Suprapubic skin (tissue), 4 donors: ENCODE measurements at regions not wholly inside any gene's neighbourhood (a gene's known extent, or its start where the extent isn't known, plus 50 kb on each side); places are given as distances from the start of the nearest gene placed in this dataset.

Source experiments
- DNase-seq, 2 donors: peaks; one replicate each; pipeline ENCODE4 v3.0.0-alpha.2; 2019; ENCODE audit warnings: low spot score in 2 of 2
- H3K27ac ChIP-seq: fragments of 200-600 bp; sonication (generic); one replicate; pipeline ENCODE4 v1.5.1; 2019
- H3K27me3 ChIP-seq: fragments of 200-600 bp; sonication (generic); one replicate; pipeline ENCODE4 v1.5.1; 2019
- H3K36me3 ChIP-seq: fragments of 200-600 bp; sonication (generic); one replicate; pipeline ENCODE4 v1.5.1; 2019
- H3K4me1 ChIP-seq: fragments of 200-600 bp; sonication (generic); one replicate; pipeline ENCODE4 v1.5.1; 2019
- H3K4me3 ChIP-seq: fragments of 200-600 bp; sonication (generic); one replicate; pipeline ENCODE4 v1.5.1; 2019; ENCODE audit warnings: mild to moderate bottlenecking
- H3K9me3 ChIP-seq: fragments of 200-600 bp; sonication (generic); one replicate; pipeline ENCODE4 v1.5.1; 2019
- EP300 ChIP-seq: sonication (generic); formaldehyde crosslinking; IDR thresholded peaks from one replicate; pipeline ENCODE4 v1.6.1; 2017; ENCODE audit warnings: antibody characterized with exemption
- POLR2A ChIP-seq, 2 donors: fragments of 450-650 bp; IDR thresholded peaks; one replicate each; pipeline ENCODE4 v1.6.1; 2017; ENCODE audit warnings: antibody characterized with exemption in 2 of 2, mild to moderate bottlenecking in 2 of 2, moderate library complexity in 2 of 2
- POLR2AphosphoS5 ChIP-seq, 3 donors: sonication (generic); formaldehyde crosslinking; IDR thresholded peaks; one replicate each; pipeline ENCODE4 v1.6.1; 2017; ENCODE audit warnings: antibody characterized with exemption in 3 of 3
- WGBS: methylation state at CpG from one replicate; pipeline ENCODE4 v1.1.5; 2018; 5-methylcytosine and 5-hydroxymethylcytosine counted together
- TF ChIP-seq, protein P1 (sequence below), 2 donors: fragments of 200-600 bp in 1 of 2; fragments of 450-650 bp in 1 of 2; sonication (generic) in 1 of 2; IDR thresholded peaks; one replicate each; pipeline ENCODE4 v1.5.1; 2016 to 2019; ENCODE audit warnings: antibody characterized with exemption in 2 of 2, mild to moderate bottlenecking in 1 of 2, moderate library complexity in 1 of 2

GRCh38 chr3:20462226-20462625 is 276.2 kb upstream of the SGO1 start:
- 75% methylated on average over 1 of the region's 1 CpG for WGBS
- Histone ChIP-seq H3K4me1 (no peaks in the 10 kb centered on the region), H3K27me3 (no peaks in the 10 kb centered on the region), H3K9me3 (no peaks in the 10 kb centered on the region), H3K4me3 (no peak overlapping the region), H3K36me3 (no peaks in the 10 kb centered on the region), H3K27ac (no peak overlapping the region)
- TF ChIP-seq, protein P1, sequence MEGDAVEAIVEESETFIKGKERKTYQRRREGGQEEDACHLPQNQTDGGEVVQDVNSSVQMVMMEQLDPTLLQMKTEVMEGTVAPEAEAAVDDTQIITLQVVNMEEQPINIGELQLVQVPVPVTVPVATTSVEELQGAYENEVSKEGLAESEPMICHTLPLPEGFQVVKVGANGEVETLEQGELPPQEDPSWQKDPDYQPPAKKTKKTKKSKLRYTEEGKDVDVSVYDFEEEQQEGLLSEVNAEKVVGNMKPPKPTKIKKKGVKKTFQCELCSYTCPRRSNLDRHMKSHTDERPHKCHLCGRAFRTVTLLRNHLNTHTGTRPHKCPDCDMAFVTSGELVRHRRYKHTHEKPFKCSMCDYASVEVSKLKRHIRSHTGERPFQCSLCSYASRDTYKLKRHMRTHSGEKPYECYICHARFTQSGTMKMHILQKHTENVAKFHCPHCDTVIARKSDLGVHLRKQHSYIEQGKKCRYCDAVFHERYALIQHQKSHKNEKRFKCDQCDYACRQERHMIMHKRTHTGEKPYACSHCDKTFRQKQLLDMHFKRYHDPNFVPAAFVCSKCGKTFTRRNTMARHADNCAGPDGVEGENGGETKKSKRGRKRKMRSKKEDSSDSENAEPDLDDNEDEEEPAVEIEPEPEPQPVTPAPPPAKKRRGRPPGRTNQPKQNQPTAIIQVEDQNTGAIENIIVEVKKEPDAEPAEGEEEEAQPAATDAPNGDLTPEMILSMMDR (IDR thresholded peaks at IDR 0.05): no peak
- TF ChIP-seq EP300 (no peak), POLR2A (IDR thresholded peaks at IDR 0.05) (no peak)
- DNase-seq: no peak

DNA sequence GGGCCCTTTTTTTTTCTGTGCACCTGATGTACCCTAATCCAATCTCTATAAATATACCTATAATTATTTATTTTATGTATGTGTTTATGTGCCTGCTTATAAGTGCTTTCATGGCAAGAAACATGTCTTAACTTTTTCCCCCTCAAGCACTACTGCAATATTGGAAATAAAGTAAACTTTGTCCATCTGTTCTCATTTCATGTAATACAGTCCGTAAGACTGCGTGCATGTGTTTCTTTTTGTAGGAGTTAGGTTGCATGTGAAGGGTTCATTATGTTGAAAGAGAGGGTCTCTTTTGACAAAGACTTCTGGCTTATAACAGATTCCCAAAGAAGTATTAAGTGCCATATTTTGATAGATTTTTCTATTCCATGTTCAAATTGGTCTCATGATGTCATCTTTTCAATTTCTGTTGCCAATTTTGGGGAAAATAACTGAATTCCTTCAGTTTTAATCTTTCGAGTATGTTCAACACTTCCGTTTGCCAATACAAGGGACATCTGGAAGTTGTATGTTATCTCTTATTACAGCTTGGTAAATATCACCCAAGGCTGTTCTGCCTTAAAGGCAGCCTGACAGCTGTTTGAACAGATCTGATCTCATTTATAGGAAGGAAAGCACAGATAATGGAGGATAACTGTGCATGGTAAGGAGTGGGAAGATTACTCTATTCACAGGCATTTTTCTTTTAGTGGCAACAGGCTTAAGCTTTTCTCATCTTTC is 273.1 kb upstream of the SGO1 start:
- Histone ChIP-seq H3K27me3 (no peaks in the 10 kb centered on the region), H3K36me3 (no peaks in the 10 kb centered on the region), H3K9me3 (no peaks in the 10 kb centered on the region), H3K4me3 (no peak overlapping the region), H3K27ac (no peak overlapping the region), H3K4me1 (no peaks in the 10 kb centered on the region)
- WGBS: 51% methylated on average over 4 of the region's 4 CpGs
- DNase-seq: no peak
- no peak for TF ChIP-seq POLR2A (IDR thresholded peaks at IDR 0.05)
- no peak for TF ChIP-seq POLR2AphosphoS5 (IDR thresholded peaks at IDR 0.05)
- no peak for TF ChIP-seq EP300
- TF ChIP-seq, protein P1 (IDR thresholded peaks at IDR 0.05): no peak

DNA sequence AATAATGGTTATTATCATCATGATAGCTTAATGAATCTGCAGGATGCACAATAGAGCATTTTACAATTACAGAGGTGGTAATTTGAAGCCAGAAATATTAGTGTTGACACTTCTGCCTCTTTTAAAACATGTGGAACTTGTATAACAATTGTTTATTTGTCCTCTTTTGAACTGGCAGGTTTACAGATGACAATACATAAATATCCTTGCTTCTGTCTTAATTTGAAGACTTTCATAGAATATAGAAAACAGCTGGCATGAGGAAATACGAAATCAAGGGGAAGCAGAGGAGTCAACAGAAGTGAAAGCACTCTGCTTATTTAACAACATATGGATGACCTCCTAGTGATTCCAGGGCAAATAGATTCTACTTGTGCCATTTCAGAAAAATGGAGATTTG is 270.5 kb upstream of the SGO1 start:
- Histone ChIP-seq H3K4me1 (no peaks in the 10 kb centered on the region), H3K4me3 (no peak overlapping the region), H3K36me3 (no peaks in the 10 kb centered on the region), H3K27ac (no peak overlapping the region), H3K27me3 (no peaks in the 10 kb centered on the region), H3K9me3 (no peaks in the 10 kb centered on the region)
- DNase-seq: no peak
- TF ChIP-seq, protein P1 (IDR thresholded peaks at IDR 0.05): no peak
- TF ChIP-seq POLR2AphosphoS5 (IDR thresholded peaks at IDR 0.05) (no peak), EP300 (no peak), POLR2A (IDR thresholded peaks at IDR 0.05) (no peak)
- 68% methylated on average over 1 of the region's 1 CpG for whole genome bisulfite sequencing

DNA sequence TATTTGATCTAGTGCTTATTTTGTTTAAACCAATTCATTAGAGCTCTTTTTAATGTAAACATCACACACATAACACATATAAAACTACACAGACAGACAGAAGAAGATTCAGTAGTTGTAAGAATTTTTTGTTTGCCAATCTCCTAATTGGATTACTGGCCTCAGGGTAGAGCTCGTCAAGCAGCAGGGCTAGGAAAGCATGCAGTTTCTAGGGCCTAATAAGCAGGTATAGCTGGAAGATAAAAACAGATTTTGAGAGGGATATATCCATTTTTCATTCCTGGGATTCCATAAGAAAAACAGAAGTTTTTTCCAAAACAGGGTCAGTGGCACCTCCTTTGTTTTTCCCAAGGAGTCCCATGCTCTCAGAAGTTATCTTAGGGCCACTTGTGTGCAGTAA is 265.2 kb upstream of the SGO1 start:
- Histone ChIP-seq H3K36me3 (no peaks in the 10 kb centered on the region), H3K4me1 (no peaks in the 10 kb centered on the region), H3K4me3 (no peak overlapping the region), H3K27me3 (no peaks in the 10 kb centered on the region), H3K27ac (no peak overlapping the region), H3K9me3 (no peaks in the 10 kb centered on the region)
- WGBS: 43% methylated on average over 1 of the region's 1 CpG
- no peak for DNase-seq
- TF ChIP-seq POLR2A (IDR thresholded peaks at IDR 0.05) (no peak), EP300 (no peak), POLR2AphosphoS5 (IDR thresholded peaks at IDR 0.05) (no peak)
- TF ChIP-seq, protein P1 (IDR thresholded peaks at IDR 0.05): no peak

DNA sequence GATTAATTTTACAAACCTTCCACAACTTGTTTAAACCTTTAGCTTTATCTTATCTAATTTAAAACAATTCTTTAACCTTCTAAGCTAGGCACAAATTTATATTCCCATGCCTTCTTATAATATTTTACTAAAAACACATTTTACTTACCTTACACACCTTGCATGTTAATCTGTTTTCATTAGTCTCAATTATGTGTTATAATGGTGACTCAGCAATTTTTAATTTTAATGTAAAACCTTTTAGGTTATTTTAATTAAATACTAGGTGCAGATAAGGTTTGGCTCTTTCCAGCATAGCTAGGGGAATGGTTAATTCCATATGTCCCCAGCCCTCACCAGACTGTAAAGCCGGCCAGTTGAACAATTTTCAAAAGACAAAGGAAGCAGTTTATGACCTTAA is 264.6 kb upstream of the SGO1 start:
- Histone ChIP-seq H3K4me3 (no peak overlapping the region), H3K36me3 (no peaks in the 10 kb centered on the region), H3K4me1 (no peaks in the 10 kb centered on the region), H3K27me3 (no peaks in the 10 kb centered on the region), H3K9me3 (no peaks in the 10 kb centered on the region), H3K27ac (no peak overlapping the region)
- DNase-seq: no peak
- TF ChIP-seq POLR2A (IDR thresholded peaks at IDR 0.05) (no peak), EP300 (no peak), POLR2AphosphoS5 (IDR thresholded peaks at IDR 0.05) (no peak)
- TF ChIP-seq, protein P1 (IDR thresholded peaks at IDR 0.05): no peak
- WGBS: 89% methylated on average over 1 of the region's 1 CpG
